Transverse colon (tissue), 4 donors: ENCODE measurements at regions not wholly inside any gene's neighbourhood (a gene's known extent, or its start where the extent isn't known, plus 50 kb on each side); places are given as distances from the start of the nearest gene placed in this dataset.

Experiments
- DNase-seq: peaks from one replicate; pipeline ENCODE4 v3.0.0-alpha.2; 2019
- H3K27ac ChIP-seq, 4 donors: fragments of 200-600 bp; sonication (generic); 2 replicates each; pipeline ENCODE4 v1.5.1; 2016 to 2018; ENCODE audit warnings: inconsistent platforms in 4 of 4
- H3K27me3 ChIP-seq: fragments of 200-600 bp; sonication (generic); 2 replicates; pipeline ENCODE4 v1.5.1; 2017; ENCODE audit warnings: inconsistent platforms
- H3K36me3 ChIP-seq, 4 donors: fragments of 200-600 bp; sonication (generic); 2 replicates each; pipeline ENCODE4 v1.5.1; 2017 to 2019; ENCODE audit warnings: inconsistent platforms in 4 of 4
- H3K4me1 ChIP-seq, 4 donors: fragments of 200-600 bp; sonication (generic); 2 replicates each; pipeline ENCODE4 v1.5.1; 2017 to 2020; ENCODE audit warnings: inconsistent platforms in 4 of 4
- H3K4me3 ChIP-seq, 4 donors: fragments of 200-600 bp; sonication (generic); 1 replicate in 1 of 4; 2 replicates in 3 of 4; pipeline versions ENCODE4 v1.5.1 to v1.6.1; 2017 to 2019; ENCODE audit warnings: inconsistent platforms in 4 of 4
- H3K9me3 ChIP-seq, 2 donors: fragments of 200-600 bp; sonication (generic); 2 replicates each; pipeline ENCODE4 v1.5.1; 2017 to 2019; ENCODE audit warnings: inconsistent platforms in 2 of 2
- CTCF ChIP-seq, 5 experiments: fragments of 200-600 bp in 3 of 5; fragments of 450-650 bp in 2 of 5; sonication (generic) in 3 of 5; IDR thresholded peaks; 1 replicate in 2 of 5; 2 replicates in 3 of 5; pipeline ENCODE4 v1.5.1; 2016 to 2017; ENCODE audit warnings: antibody characterized with exemption in 5 of 5, inconsistent platforms in 3 of 5, mild to moderate bottlenecking in 2 of 5, moderate library complexity in 1 of 5
- EP300 ChIP-seq: sonication (generic); formaldehyde crosslinking; IDR thresholded peaks from one replicate; pipeline ENCODE4 v1.6.1; 2017; ENCODE audit warnings: antibody characterized with exemption, low read depth
- POLR2A ChIP-seq: fragments of 450-650 bp; IDR thresholded peaks from one replicate; pipeline ENCODE4 v1.6.1; 2016; ENCODE audit warnings: antibody characterized with exemption, mild to moderate bottlenecking, moderate library complexity
- POLR2AphosphoS5 ChIP-seq, 3 donors: sonication (generic); formaldehyde crosslinking; IDR thresholded peaks; one replicate each; pipeline ENCODE4 v1.6.1; 2016; ENCODE audit warnings: antibody characterized with exemption in 3 of 3
- WGBS, 2 donors: methylation state at CpG; one replicate each; pipeline ENCODE4 v1.1.5; 2018; ENCODE audit warnings: low coverage in 1 of 2; 5-methylcytosine and 5-hydroxymethylcytosine counted together
- in situ Hi-C, 4 donors: fragments of 200-750 bp; cut with MboI; loops; one replicate each; pipeline versions ENCODE4 v1.15.0 to v1.15.1; 2017; ENCODE audit warnings: low sequenced_read_pairs in 3 of 4, low pct_ligation_motif_present in 1 of 4, low pct_unique_long_range_greater_than_20kb in 1 of 4
- intact Hi-C: fragments of 100-400 bp; cut with DNase I; formaldehyde crosslinking; loops from one replicate; pipeline ENCODE4 v1.15.1; 2023; ENCODE audit warnings: low total_unique reads

GRCh38 chr2:11914455-11914854 lies 168.0 kb downstream of the LPIN1 start:
- Histone ChIP-seq H3K36me3 (no peaks in the 10 kb centered on the region), H3K27ac (no peak overlapping the region), H3K4me1 (no peaks in the 10 kb centered on the region), H3K27me3 (no peaks in the 10 kb centered on the region), H3K4me3 (no peak overlapping the region), H3K9me3 (no peaks in the 10 kb centered on the region)
- no peak for TF ChIP-seq POLR2AphosphoS5 (IDR thresholded peaks at IDR 0.05)
- no peak for TF ChIP-seq POLR2A
- TF ChIP-seq EP300: no peak
- no peak for TF ChIP-seq CTCF (IDR thresholded peaks at IDR 0.05)
- intact Hi-C loops (no loop called here), in situ Hi-C loops (no loop called here)
- no peak for DNase-seq
- 78% methylated on average over 7 of the region's 7 CpGs; no CpG with 5 or more reads in 1 of the 2 donors for WGBS, 2 donors

- H3K36me3 ChIP-seq: no peaks in the 10 kb centered on the region
- H3K4me1 ChIP-seq: no peaks in the 10 kb centered on the region
- no peaks in the 10 kb centered on the region for H3K9me3 ChIP-seq
- intact Hi-C loops (no loop called here), in situ Hi-C loops (no loop called here)
- no peak for TF ChIP-seq EP300
- no peak for TF ChIP-seq CTCF (IDR thresholded peaks at IDR 0.05)
- TF ChIP-seq POLR2A: no peak
- TF ChIP-seq POLR2AphosphoS5 (IDR thresholded peaks at IDR 0.05): no peak
- DNase-seq: no peak
- 74 to 78% methylated on average over 3 to 4 of the region's 4 CpGs for WGBS, 2 donors
- H3K4me3 ChIP-seq: no peak overlapping the region
- H3K27ac ChIP-seq: no peak overlapping the region
- H3K27me3 ChIP-seq: no peaks in the 10 kb centered on the region
These were observed 169.2 kb downstream of the LPIN1 start for GRCh38 chr2:11915650-11916049.

- Histone ChIP-seq H3K36me3 (no peaks in the 10 kb centered on the region), H3K27me3 (no peaks in the 10 kb centered on the region), H3K4me3 (no peak overlapping the region), H3K4me1 (no peaks in the 10 kb centered on the region), H3K9me3 (no peaks in the 10 kb centered on the region), H3K27ac (no peak overlapping the region)
- WGBS, 2 donors: 89% methylated on average over 2 of the region's 2 CpGs; no CpG with 5 or more reads in 1 of the 2 donors
- in situ Hi-C loops (no loop called here), intact Hi-C loops (no loop called here)
- no peak for DNase-seq
- TF ChIP-seq POLR2AphosphoS5 (IDR thresholded peaks at IDR 0.05) (no peak), POLR2A (no peak), EP300 (no peak), CTCF (IDR thresholded peaks at IDR 0.05) (no peak)
These were observed 173.5 kb downstream of the LPIN1 start for GRCh38 chr2:11919953-11920352.

- no peak for TF ChIP-seq CTCF (IDR thresholded peaks at IDR 0.05)
- no peak for TF ChIP-seq POLR2A
- TF ChIP-seq EP300: no peak
- TF ChIP-seq POLR2AphosphoS5 (IDR thresholded peaks at IDR 0.05): no peak
- Histone ChIP-seq H3K36me3 (no peaks in the 10 kb centered on the region), H3K4me3 (no peak overlapping the region), H3K4me1 (no peaks in the 10 kb centered on the region), H3K27ac (no peak overlapping the region), H3K9me3 (no peaks in the 10 kb centered on the region), H3K27me3 (no peaks in the 10 kb centered on the region)
- intact Hi-C loops: no loop called here
- in situ Hi-C loops: no loop called here
- no peak for DNase-seq
- WGBS, 2 donors: 80 to 81% methylated on average over 5 to 6 of the region's 6 CpGs
These were observed 174.7 kb downstream of the LPIN1 start for GRCh38 chr2:11920993-11921583.
